Right cardiac atrium (tissue), 5 donors: ENCODE measurements at regions not wholly inside any gene's neighbourhood (a gene's known extent, or its start where the extent isn't known, plus 50 kb on each side); places are given as distances from the start of the nearest gene placed in this dataset.

ENCODE experiments used
- ATAC-seq, 2 donors: fragments of 200-7000 bp; cut with Tn5 transposase; one replicate each; pipeline versions ENCODE4 v1.8.0 to v1.9.1; 2020; ENCODE audit warnings: moderate library complexity in 2 of 2, mild to moderate bottlenecking in 1 of 2
- DNase-seq, 3 donors: peaks; one replicate each; pipeline ENCODE4 v3.0.0-alpha.2; 2020
- H3K27ac ChIP-seq: one replicate; pipeline ENCODE4 v1.5.1; 2013; ENCODE audit warnings: mild to moderate bottlenecking, low read length, control low read depth, moderate library complexity
- H3K27me3 ChIP-seq: one replicate; pipeline ENCODE4 v1.6.1; 2013; ENCODE audit not compliant: control insufficient read depth, insufficient read depth
- H3K4me1 ChIP-seq: one replicate; pipeline ENCODE4 v1.6.1; 2013; ENCODE audit warnings: low read length; ENCODE audit not compliant: control insufficient read depth, insufficient read depth
- H3K4me3 ChIP-seq: one replicate; pipeline ENCODE4 v1.5.1; 2013; ENCODE audit warnings: low read length, control low read depth
- H3K9me3 ChIP-seq: one replicate; pipeline ENCODE4 v1.6.1; 2013; ENCODE audit warnings: low read length; ENCODE audit not compliant: control insufficient read depth
- WGBS: extraction: QIAGEN DNeasy Blood & Tissue Kit; methylation state at CpG from one replicate; pipeline ENCODE4 v1.1.7; 2013; 5-methylcytosine and 5-hydroxymethylcytosine counted together
- intact Hi-C, 4 donors: fragments of 100-400 bp; cut with DNase I; formaldehyde crosslinking; loops; one replicate each; pipeline versions ENCODE4 v1.11.0 to v1.14.0; 2022 to 2023
- donor health status: healthy with polysubstance abuse.
- donor health status: DM: no; HTN: yes; CAD: no.
- donor health status: DM: no; HTN: no; CAD: no.
- donor health status: DM: no; HTN: yes; CAD: no; lungs with severe emphysema.
- donor health status: DM: yes; HTN: yes; CAD: no.

- Histone ChIP-seq H3K27ac (no peak overlapping the region), H3K27me3 (no peaks in the 10 kb centered on the region), H3K4me3 (no peak overlapping the region), H3K4me1 (no peaks in the 10 kb centered on the region), H3K9me3 (no peaks in the 10 kb centered on the region)
- peak in 2 of 3 donors; percentile 7 to 19 for DNase-seq
- intact Hi-C loops, result no loop called here
- no peak for ATAC-seq
- WGBS, result 77% methylated on average over 2 of the region's 2 CpGs
Measured at GRCh38 chr11:25159341-25159740, 662.5 kb downstream of the LUZP2 start.

GRCh38 chr11:25163421-25163820, 666.6 kb downstream of the LUZP2 start:
- H3K27ac ChIP-seq, result no peak overlapping the region
- no peaks in the 10 kb centered on the region for H3K27me3 ChIP-seq
- H3K4me1 ChIP-seq, result no peaks in the 10 kb centered on the region
- DNase-seq (no peak), ATAC-seq (no peak)
- H3K9me3 ChIP-seq, result no peaks in the 10 kb centered on the region
- H3K4me3 ChIP-seq, result no peak overlapping the region
- intact Hi-C loops, result no loop called here

- intact Hi-C loops, result no loop called here
- Histone ChIP-seq H3K4me1 (no peaks in the 10 kb centered on the region), H3K9me3 (no peaks in the 10 kb centered on the region), H3K27ac (no peak overlapping the region), H3K4me3 (no peak overlapping the region), H3K27me3 (no peaks in the 10 kb centered on the region)
- ATAC-seq, result no peak
- DNase-seq, result no peak
- 48% methylated on average over 1 of the region's 1 CpG for WGBS
Measured at GRCh38 chr11:25180187-25180586, 683.3 kb downstream of the LUZP2 start.

GRCh38 chr11:25183411-25183810, 686.6 kb downstream of the LUZP2 start:
- Histone ChIP-seq H3K27me3 (no peaks in the 10 kb centered on the region), H3K27ac (no peak overlapping the region), H3K4me3 (no peak overlapping the region), H3K4me1 (no peaks in the 10 kb centered on the region), H3K9me3 (no peaks in the 10 kb centered on the region)
- intact Hi-C loops, result no loop called here
- ATAC-seq (no peak), DNase-seq (no peak)
- WGBS, result 46% methylated on average over 1 of the region's 1 CpG

- no peak for ATAC-seq
- WGBS, result 86% methylated on average over 3 of the region's 3 CpGs
- H3K4me3 ChIP-seq, result no peak overlapping the region
- intact Hi-C loops, result no loop called here
- no peaks in the 10 kb centered on the region for H3K9me3 ChIP-seq
- H3K27ac ChIP-seq, result no peak overlapping the region
- no peaks in the 10 kb centered on the region for H3K27me3 ChIP-seq
- DNase-seq, result no peak
- H3K4me1 ChIP-seq, result no peaks in the 10 kb centered on the region
Measured at GRCh38 chr11:25197515-25197914, 700.7 kb downstream of the LUZP2 start.

- H3K4me1 ChIP-seq, result no peaks in the 10 kb centered on the region
- H3K4me3 ChIP-seq, result no peak overlapping the region
- intact Hi-C loops, result no loop called here
- no peaks in the 10 kb centered on the region for H3K9me3 ChIP-seq
- 71% methylated on average over 2 of the region's 2 CpGs for WGBS
- no peak for ATAC-seq
- no peak for DNase-seq
- no peaks in the 10 kb centered on the region for H3K27me3 ChIP-seq
- H3K27ac ChIP-seq, result no peak overlapping the region
Measured at GRCh38 chr11:25198704-25199103, 701.9 kb downstream of the LUZP2 start.

- DNase-seq, result no peak
- intact Hi-C loops, result no loop called here
- Histone ChIP-seq H3K27ac (no peak overlapping the region), H3K4me1 (no peaks in the 10 kb centered on the region), H3K27me3 (no peaks in the 10 kb centered on the region), H3K9me3 (no peaks in the 10 kb centered on the region), H3K4me3 (no peak overlapping the region)
- 53% methylated on average over 1 of the region's 1 CpG for WGBS
- ATAC-seq, result no peak
Measured at GRCh38 chr11:25200925-25201324, 704.1 kb downstream of the LUZP2 start.

- no peak for DNase-seq
- intact Hi-C loops, result loop anchor here in 1 of 4 donors (2.0 kb wide), 1 partner anchor 14 kb away; no protein-coding TSS in a partner anchor
- no peak overlapping the region for H3K4me3 ChIP-seq
- H3K27me3 ChIP-seq, result no peaks in the 10 kb centered on the region
- ATAC-seq, result no peak
- H3K27ac ChIP-seq, result no peak overlapping the region
- no peaks in the 10 kb centered on the region for H3K9me3 ChIP-seq
- 76% methylated on average over 1 of the region's 1 CpG for WGBS
- H3K4me1 ChIP-seq, result no peaks in the 10 kb centered on the region
Measured at GRCh38 chr11:25206762-25207161, 709.9 kb downstream of the LUZP2 start.

GRCh38 chr11:25211635-25212254, 714.9 kb downstream of the LUZP2 start:
- Histone ChIP-seq H3K27ac (no peak overlapping the region), H3K27me3 (no peaks in the 10 kb centered on the region), H3K4me1 (no peaks in the 10 kb centered on the region), H3K9me3 (no peaks in the 10 kb centered on the region), H3K4me3 (no peak overlapping the region)
- ATAC-seq, result no peak
- intact Hi-C loops, result no loop called here
- no peak for DNase-seq
- WGBS, result 86% methylated on average over 3 of the region's 3 CpGs

- Histone ChIP-seq H3K4me1 (no peaks in the 10 kb centered on the region), H3K4me3 (no peak overlapping the region), H3K9me3 (no peaks in the 10 kb centered on the region), H3K27me3 (no peaks in the 10 kb centered on the region), H3K27ac (no peak overlapping the region)
- 84% methylated on average over 2 of the region's 2 CpGs for WGBS
- DNase-seq, result no peak
- ATAC-seq, result no peak
- intact Hi-C loops, result no loop called here
Measured at GRCh38 chr11:25214535-25215176, 717.8 kb downstream of the LUZP2 start.

- ATAC-seq (no peak), DNase-seq (no peak)
- Histone ChIP-seq H3K4me3 (no peak overlapping the region), H3K27me3 (no peaks in the 10 kb centered on the region), H3K4me1 (no peaks in the 10 kb centered on the region), H3K27ac (no peak overlapping the region), H3K9me3 (no peaks in the 10 kb centered on the region)
- WGBS, result 45% methylated on average over 1 of the region's 1 CpG
- intact Hi-C loops, result no loop called here
Measured at GRCh38 chr11:25218036-25218435, 721.2 kb downstream of the LUZP2 start.

GRCh38 chr11:25225078-25225477, 728.2 kb downstream of the LUZP2 start:
- no peak for ATAC-seq
- H3K27ac ChIP-seq, result no peak overlapping the region
- intact Hi-C loops, result no loop called here
- 62% methylated on average over 3 of the region's 3 CpGs for WGBS
- no peak for DNase-seq
- H3K27me3 ChIP-seq, result no peaks in the 10 kb centered on the region
- H3K4me1 ChIP-seq, result no peaks in the 10 kb centered on the region
- no peaks in the 10 kb centered on the region for H3K9me3 ChIP-seq
- H3K4me3 ChIP-seq, result no peak overlapping the region
